ENCODE measurements at regions not wholly inside any gene's neighbourhood (a gene's known extent, or its start where the extent isn't known, plus 50 kb on each side); places are given as distances from the start of the nearest gene placed in this dataset.

DNA sequence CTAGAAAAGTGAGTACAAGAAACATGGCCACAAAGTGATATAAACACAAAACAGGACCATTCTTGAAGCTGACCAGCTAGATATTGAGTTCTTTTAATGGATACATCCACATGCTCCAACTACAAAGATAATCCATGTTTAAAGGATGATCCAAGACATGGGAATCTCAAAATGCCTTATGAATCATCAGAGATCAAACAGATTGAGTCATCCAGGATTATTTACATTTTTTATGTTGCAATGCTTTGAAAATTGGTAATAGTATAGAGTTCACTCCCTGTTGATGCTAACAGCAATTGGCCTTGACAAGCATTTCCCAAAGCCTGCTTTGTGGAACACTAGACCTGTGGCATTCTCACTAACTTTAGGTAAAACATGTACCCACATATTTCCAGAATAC is 293.0 kb upstream of the TBX3 start:
- DNase-seq (ENCODE audit: low spot score) = peak; percentile 60

DNA sequence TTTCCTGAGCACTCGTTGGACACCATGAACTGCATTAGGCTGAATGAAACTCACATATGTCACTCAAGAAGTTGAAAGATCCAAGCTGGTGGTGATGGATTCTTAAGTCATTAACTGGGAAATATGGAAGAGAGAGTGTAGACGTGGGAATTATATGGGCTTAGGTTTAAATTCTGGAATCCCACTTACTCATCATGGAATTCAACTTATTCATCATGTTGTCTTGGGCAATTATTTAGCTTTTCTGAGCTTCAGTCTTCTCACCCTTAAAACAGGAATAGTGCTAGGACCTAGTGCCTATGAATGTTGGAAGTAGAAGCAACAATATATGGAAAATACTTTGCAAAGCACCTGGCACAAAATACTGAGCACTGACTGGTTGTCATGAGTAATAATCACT is 292.4 kb upstream of the TBX3 start:
- no peak for DNase-seq (ENCODE audit: low spot score)

DNA sequence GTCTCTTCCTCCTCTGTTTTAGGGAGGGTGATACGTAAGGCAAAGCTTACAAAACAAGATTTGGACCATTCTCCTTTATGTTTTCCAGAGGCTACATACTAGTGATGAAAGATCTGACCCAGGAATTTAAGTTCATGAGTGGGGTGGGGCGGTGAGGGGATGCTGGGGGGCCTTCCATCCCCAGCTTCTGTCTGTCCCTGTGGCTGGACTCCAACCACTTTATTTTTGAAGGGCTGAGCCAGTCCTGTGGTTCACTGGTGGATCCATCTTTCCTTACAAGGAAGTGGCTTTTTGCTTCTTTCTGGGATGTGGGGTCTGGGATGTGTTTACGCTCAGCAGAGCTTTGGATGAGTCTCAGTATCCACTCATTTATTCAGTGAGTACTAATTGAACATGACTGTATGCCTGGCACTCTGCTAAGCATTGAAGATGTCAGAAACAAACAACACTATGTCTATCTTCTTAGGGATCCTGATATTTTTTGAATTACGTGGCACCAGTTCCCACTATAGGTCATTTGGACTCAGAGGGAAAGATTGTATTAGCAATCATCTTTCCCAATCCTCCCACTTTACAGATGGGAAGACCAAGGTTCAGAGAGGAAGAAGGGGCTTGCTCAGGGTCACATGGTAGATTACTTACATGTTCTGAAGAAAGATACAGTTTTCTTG is 291.8 kb upstream of the TBX3 start:
- no peak for DNase-seq (ENCODE audit: low spot score)

DNA sequence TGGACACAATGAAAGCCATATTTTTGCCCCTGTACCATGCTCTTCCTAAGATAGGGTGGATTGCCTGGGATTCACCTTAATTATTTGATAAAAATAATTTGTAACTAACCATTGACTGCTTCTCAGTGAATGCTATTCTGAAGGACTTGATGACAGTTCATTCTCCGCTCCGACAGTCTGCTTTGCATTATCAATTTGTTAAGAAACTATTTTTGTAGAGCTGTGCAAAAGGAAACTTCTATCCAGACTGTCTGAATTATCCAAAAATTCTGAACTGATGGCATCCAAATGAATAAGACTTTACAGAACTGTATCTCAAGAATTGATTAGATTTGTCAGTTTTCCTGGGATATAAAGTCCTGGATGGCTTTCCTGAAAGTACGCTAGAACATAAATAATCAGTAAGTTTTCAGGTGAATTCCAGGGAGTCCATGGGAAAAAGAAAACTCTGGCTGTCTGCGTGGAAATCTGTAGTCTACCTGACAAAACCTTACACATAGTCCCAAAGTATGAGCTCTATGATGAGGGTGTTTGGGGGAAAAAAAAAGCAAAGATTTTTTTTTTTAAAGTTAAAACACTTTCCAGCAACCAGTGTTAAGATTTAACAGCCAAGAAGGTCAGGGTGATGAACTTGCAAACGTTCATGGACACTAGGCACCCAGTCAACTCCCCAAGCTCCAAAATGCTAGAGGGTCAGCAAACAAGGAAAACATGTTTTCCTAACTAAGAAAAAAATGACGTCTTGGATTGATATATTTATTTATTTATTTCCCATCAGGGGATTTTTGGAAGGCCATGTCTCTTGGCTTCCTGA is 291.1 kb upstream of the TBX3 start:
- no peak for DNase-seq (ENCODE audit: low spot score)

DNA sequence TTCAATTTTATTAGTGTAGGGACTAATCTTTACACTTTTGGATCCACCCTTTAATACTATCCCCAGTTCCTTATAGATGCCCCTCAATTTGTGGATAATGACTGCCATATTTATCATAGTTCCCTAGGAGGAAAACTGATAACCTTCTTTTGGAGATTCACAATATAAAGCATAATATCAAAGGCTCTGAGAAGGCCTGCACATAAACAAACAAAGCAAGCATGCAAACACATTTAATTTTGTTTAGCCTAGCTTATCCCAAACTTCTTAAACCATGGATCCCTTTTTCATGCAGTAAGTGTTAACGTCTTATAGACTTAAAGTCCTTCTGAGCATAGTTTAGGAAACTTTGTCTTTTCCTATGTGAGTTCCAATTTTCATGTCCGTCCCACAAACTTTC is 290.4 kb upstream of the TBX3 start:
- no peak for DNase-seq (ENCODE audit: low spot score)

DNA sequence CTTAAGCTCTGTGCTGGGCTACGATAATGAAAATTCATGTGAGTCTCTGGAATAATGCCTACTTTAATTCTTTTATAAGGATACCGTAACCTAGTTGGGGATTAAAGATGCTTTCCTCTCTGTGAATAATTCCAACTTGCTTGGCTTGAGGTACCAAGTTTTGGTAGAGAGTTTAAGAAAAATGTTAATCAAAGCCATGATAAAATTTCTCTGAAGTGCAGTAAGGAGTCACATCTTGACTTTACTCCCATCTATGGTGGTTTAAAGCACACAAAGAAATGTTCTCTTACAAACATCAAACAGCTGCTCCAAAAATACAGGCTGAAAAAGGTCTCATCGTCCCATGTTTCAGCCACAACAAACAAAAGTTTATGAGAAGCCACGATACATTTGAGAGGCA is 284.8 kb upstream of the TBX3 start:
- no peak for DNase-seq (ENCODE audit: low spot score)

DNA sequence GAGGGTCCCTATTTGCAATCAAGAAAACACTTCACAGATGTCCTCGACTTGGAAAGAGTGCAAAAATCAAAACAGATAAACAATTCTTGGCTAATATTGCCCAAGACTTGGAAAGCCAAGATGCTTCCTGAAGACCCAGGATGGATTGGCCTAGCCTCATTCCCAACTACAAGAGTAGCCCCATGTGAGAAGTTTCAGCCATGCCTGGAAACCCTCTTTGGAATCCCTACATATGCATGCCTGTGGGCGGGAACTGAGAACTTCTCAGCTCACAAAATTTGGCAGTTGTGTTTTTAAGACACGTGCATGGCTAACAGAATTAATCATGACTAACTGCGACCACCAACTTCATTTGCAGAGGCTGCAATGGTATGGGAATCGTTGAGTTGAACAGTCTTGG is 283.2 kb upstream of the TBX3 start:
- DNase-seq (ENCODE audit: low spot score) = no peak

DNA sequence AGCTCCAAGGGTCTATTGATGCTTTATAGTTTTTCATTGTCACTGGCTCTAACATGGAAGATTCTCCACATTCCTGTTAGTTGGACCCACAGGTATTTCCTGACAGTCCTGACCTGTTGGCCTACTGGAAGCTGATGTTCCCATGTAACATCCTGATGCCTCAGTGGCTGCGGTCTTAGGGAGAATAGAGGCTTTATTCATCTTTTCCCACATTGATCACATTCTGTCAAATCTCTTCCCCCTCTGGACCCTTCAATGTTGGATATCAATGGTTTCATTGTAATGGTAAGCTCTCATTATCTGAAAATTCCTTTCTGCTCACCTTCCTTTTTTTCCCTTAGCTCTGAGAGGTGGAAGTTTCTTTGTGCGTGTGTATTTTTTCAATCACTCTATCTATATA is 280.9 kb upstream of the TBX3 start:
- no peak for DNase-seq (ENCODE audit: low spot score)

DNA sequence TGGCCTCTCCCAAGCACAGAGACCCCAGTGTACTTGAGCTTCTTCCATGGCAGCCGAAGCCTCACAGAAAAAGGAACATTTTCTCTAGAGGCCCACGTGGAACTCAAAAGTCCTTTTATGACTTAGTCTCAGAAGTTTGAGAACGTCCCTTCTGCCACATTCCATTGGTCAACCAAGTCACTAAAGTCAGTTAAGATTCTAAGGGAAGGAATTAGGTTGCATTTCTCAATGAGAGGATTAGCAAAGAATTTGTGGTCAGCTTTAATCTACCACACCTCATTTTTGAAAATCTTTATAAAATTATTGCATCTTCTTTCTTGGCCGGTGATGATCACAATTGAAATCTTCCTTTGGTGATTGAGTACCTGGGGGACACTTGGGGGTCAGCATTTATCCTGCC is 279.9 kb upstream of the TBX3 start:
- no peak for DNase-seq (ENCODE audit: low spot score)

DNA sequence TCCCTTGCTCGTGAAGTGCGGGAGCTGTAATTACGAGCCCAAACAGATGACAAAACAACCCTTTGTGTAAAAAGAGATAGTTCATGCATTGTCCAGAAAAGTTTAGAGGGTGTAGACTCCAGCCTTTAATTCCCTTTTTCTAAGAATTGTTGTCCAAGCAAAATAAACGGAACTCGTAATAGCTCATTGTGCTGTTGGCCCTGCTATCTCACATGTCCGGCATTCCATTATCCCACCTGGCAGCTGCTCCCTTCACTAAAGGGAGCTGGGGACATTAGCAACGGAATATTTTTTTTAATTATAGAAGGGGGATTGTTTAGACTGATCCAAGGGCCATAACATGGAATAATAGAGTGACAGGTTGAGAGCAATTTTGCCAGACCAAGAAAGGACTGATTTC is 277.5 kb upstream of the TBX3 start:
- no peak for DNase-seq (ENCODE audit: low spot score)

DNA sequence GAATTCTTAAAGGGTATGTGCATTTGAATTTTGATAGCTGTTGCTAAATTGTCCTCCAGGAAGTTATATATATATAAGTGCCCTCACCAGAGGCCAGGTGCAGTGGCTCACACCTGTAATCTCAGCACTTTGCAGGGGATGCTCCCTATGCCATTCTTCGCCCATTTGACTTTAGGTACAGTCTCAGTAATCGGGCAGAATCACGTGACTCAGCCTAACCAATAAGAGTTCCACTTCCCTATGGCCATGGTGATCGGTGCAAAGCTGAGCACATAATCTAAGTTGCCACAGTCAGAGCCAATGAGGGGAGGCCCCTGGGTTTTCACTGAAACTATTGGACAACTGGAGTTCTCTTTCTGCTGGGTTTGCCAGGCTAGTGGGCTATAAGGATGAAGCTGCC is 274.6 kb upstream of the TBX3 start:
- no peak for DNase-seq (ENCODE audit: low spot score)

DNA sequence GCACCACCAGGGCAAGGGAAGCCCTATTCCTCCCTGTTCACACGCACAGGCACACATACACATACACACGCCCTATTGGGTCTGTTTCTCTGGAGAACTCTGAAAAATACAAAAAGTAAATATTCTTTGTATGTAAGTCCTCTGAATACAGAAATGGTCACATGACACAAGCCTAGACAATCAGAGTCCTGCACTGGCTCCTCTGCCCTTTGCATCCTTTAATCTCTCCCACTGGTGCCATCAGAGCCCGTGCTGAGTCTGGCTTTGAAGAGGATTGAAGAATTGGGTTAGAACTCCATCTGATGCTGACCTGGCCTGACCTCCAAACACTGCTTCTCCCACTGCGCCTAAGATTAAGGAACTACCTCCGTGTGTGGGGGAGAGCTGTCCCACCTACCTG is 273.2 kb upstream of the TBX3 start:
- no peak for DNase-seq (ENCODE audit: low spot score)

DNA sequence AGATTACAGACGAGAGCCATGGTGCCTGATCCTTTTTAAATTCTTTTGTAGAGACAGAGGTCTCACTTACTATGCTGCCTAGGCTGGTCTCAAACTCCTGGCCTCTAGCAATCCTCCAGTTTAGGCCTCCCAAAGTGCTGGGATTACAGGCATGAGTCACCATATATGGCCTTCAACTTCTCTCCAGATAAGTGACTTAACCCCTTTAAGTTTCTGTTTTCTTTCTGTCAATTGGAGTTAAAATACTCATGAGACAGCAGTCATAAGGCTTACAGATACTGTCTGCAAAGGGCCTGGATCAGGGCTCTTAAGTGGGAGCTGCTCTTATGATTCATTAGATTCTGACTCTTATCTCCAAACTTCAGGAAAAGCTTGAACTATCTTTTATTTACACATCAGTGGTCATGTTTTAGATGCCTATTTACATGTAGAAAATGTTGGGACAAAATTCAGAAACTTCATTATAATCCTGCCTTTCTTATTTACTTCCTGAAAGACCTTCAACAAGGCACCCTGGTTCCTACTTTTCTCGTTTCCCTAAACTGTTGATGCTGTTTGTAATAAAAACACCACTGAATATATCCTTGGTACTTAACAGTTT is 271.5 kb upstream of the TBX3 start:
- DNase-seq (ENCODE audit: low spot score) = peak; percentile 35

DNA sequence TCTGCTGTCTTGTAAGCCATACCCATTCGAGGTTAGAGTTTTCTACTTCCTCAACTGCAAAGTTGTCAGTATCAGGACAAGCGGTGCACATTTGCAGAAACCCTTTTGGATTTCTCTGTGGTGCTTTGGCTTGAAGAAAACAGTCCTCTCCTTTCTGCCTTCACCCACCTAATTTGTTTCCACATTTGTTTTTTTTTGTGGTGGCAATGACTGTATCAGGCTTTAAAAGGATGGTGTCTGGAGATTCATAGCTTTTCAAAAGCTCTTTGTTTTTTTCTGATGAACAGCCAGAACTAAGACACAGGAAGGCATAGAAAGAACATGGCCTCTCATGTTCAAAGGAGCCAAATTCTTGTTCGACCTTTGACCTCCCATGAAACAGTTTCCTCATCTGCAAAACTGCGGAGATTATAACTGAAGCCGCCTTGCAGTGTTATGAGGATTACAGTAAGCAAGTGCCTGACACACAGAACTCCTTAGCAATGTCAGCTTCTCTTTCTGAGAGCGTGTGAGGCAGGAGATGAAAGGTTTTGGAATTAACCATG is 270.6 kb upstream of the TBX3 start:
- DNase-seq (ENCODE audit: low spot score) = peak; percentile 86

DNA sequence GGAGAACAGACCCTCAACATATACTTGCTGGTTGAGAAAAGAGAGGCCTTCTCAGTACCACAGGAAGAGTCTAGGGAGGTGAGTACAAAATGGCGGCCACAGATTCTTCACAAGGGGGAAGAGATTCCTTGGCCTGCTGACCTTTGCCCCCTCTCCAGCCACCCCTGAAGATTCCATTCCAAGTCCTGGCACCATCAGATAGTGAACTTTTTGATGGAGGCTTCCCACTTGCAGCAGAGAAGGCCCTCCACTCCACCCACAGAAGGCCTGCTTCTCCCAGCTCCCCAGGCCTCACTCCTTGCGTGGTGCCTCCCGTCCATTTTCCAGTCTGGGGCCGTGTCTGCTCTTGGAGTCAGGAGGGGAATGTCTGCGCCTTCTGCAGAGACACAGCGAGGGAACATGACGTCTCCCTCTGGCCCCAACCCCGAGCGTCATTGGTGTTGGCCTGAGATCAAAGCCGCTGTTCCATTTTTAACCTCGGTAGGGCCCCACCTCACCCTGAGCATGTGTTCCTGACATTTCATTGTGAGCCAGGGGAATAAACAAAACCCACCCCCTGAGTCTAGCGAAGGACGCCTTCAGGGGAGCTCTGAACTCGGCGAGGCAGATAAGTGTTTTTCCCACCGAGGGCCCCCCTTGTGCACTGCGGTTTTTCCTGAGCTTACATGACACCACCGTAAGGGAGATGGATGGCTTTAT is 268.7 kb upstream of the TBX3 start:
- DNase-seq (ENCODE audit: low spot score) = no peak

DNA sequence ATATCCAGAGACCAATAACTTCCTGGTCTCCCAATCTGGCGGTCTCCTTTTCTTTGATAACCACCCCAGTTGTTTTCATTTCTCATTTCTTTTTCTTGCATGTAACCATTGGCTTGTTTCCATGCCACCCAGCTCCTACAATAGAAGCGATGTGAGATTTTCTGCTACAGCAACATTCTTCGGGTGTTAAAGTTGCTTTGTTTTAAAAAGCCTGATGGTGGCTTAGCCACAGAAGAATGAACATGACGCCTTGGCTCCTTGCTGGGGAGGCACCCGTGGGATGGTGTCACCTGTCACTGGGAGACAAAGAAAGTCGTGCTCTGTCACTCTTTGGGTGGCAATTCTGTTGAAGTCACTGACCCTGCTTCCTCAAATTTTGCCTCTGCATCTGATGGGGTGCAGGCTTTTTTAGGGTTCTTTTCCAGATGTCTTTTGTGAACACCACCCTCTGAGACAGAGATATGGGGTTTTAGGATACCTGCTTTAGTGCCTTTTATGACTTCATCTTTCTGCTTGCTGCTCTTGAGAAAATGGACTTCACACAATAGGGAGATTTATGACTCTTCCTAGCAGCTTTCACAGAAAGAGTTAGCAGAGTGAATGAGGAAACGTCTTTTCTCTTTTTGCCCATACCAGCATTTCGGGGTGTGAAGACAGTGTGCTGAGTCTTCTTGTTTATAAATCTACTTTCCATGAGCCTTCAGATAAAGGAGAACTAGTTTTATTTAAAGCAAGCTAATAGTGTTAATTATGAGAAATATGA is 265.3 kb upstream of the TBX3 start:
- DNase-seq (ENCODE audit: low spot score) = no peak

DNA sequence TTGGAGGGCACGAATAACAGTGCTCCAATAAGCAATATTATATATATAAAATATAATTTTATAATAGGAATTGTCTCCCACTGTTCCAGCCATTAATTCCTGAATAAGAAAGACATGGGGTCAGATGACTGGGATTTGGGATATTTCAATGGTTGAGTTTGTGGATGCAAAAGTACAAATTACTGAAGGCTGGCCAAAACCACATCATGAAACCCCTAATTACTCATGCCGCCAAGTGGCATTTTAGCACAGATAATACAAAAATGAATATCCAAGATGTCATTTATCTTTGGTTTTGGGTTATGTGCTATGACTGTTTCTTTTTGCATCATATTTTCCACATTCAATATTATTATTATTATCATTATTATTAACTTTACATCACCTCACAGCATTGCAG is 261.4 kb upstream of the TBX3 start:
- no peak for DNase-seq (ENCODE audit: low spot score)

DNA sequence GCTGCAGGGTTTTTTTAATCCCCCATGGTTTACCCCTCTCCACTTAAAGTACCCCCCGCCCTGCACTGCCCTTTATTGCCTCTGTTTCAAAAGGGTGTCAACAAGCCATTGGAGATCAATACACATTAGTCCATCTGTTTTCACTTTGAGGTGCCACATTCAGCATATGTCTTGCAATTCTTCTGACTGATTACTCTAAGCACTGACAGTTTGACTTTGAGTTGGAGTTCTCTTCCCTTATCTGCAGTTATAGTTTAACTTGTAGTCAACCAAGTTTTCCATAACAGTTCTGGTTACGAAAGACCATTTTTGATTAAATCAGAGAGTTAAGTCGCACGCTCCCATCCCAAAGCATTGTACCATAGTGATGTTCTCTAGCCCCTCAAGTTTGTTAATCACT is 260.8 kb upstream of the TBX3 start:
- DNase-seq (ENCODE audit: low spot score) = no peak

DNA sequence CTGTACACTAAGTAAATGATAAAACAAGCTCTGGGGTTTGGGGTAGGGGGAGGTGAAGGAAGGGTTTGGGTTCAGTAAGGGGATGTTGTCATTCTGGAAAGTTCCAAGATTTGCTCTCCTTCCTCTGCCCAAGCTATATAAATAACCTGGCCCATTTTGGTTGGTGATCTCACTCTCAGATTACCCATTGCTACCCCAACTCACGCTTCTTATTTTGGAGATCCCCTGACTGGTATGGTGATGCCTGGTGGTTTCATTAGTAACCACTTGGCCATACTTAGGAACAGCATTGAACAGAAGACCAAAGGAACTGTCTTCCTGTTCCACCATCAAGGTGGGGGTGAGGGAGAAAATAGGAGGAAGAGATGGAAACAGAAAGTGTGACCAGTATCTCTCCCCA is 259.6 kb upstream of the TBX3 start:
- DNase-seq (ENCODE audit: low spot score) = no peak

DNA sequence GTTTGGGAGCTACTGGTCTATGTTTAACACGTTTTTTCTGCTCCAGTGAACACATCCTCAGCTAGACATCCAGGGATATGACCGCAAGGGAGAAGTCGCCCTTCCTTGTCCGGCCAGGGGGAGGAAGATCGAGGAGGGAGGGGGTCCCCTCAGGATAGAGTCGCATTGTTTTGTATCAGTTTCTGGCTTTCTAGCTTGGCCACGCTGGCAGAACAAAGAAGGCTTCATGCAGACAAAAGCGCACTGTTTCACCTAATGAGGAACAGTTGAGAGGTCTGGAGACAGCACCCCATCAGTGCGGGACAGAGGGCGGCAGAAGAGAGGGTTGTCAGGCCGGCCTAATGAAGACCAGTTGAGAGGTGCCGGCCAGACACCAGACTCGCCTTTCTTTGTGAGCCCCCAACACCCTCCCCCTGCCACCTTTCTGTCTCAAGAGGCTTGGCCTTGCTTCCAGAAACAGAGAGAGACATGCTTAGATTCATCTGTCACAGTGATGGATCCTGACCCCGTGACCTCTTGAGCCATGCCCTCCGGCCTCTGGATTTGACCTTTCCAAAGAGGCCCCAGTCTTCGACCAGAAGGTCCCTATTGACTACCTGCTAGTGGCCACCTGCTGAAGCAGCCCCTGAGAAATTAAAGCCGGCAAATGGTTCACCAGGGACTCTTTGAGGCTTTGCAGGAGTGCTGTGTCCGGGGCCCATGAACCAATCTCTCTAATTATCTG is 254.7 kb upstream of the TBX3 start:
- DNase-seq (ENCODE audit: low spot score) = peak; percentile 32
